Heart right ventricle (tissue), 16 donors: ENCODE measurements at regions not wholly inside any gene's neighbourhood (a gene's known extent, or its start where the extent isn't known, plus 50 kb on each side); places are given as distances from the start of the nearest gene placed in this dataset.

Source experiments
- ATAC-seq, 8 donors: fragments of 200-7000 bp; cut with Tn5 transposase; one replicate each; pipeline ENCODE4 v1.9.1; 2020; ENCODE audit warnings: mild to moderate bottlenecking in 8 of 8, moderate library complexity in 8 of 8, moderate number of reproducible peaks in 1 of 8
- DNase-seq, 2 donors: peaks; one replicate each; pipeline ENCODE4 v3.0.0-alpha.2; 2020
- H3K27ac ChIP-seq, 10 donors: fragments of 200-600 bp; sonication (generic) in 2 of 10; one replicate each; pipeline versions ENCODE4 v1.5.0 to v1.8.0; 2020 to 2022; ENCODE audit warnings: mild to moderate bottlenecking in 3 of 10
- H3K27me3 ChIP-seq, 7 donors: fragments of 200-600 bp; one replicate each; pipeline ENCODE4 v1.8.0; 2021 to 2022; ENCODE audit warnings: mild to moderate bottlenecking in 2 of 7
- H3K36me3 ChIP-seq, 9 donors: fragments of 200-600 bp; sonication (generic) in 1 of 9; one replicate each; pipeline versions ENCODE4 v1.5.0 to v1.8.0; 2020 to 2022; ENCODE audit warnings: mild to moderate bottlenecking in 2 of 9
- H3K4me1 ChIP-seq, 9 donors: fragments of 200-600 bp; sonication (generic) in 1 of 9; one replicate each; pipeline versions ENCODE4 v1.5.0 to v1.8.0; 2020 to 2022; ENCODE audit warnings: mild to moderate bottlenecking in 4 of 9
- H3K4me3 ChIP-seq, 10 donors: fragments of 200-600 bp; sonication (generic) in 2 of 10; one replicate each; pipeline versions ENCODE4 v1.5.0 to v1.8.0; 2020 to 2022; ENCODE audit warnings: mild to moderate bottlenecking in 7 of 10, moderate library complexity in 2 of 10
- H3K9me3 ChIP-seq, 11 donors: fragments of 200-600 bp in 10 of 11; sonication (generic) in 2 of 11; one replicate each; pipeline versions ENCODE4 v1.5.0 to v1.8.0; 2013 to 2022; ENCODE audit warnings: mild to moderate bottlenecking in 2 of 11, control low read depth in 1 of 11, moderate library complexity in 1 of 11
- WGBS, 2 donors: extraction: QIAGEN DNeasy Blood & Tissue Kit; methylation state at CpG; one replicate each; pipeline ENCODE4 v1.1.7; 2013; ENCODE audit warnings: inconsistent platforms in 1 of 2; 5-methylcytosine and 5-hydroxymethylcytosine counted together
- intact Hi-C, 10 donors: fragments of 100-400 bp; cut with DNase I; formaldehyde crosslinking; loops; one replicate each; pipeline versions ENCODE4 v1.11.1 to v1.14.2; 2022
- TF ChIP-seq, protein P1 (sequence below), 9 donors: fragments of 200-600 bp; sonication (generic) in 2 of 9; IDR thresholded peaks; one replicate each; pipeline versions ENCODE4 v1.5.0 to v1.8.0; 2021 to 2022; ENCODE audit warnings: antibody characterized with exemption in 9 of 9, mild to moderate bottlenecking in 5 of 9, moderate library complexity in 1 of 9
- donor health status: Arrhythmogenic right ventricular cardiomyopathy.
- donor health status: ischemic (EF 13 %, LVEDD 7.1; RV severe dilation, severe dysfunction).
- donor health status: healthy with polysubstance abuse.
- donor health status: DM: no; HTN: yes; CAD: no.
- donor health status: DM: no; HTN: no; CAD: no.
- donor health status: ischemic (EF 25% LVEDD 6.9; RV normal size, moderate dysfunction).
- donor health status: ischemic (EF 25% LVEDD 5.7; RV mildly dilated, moderate dysfunction).
- donor health status: healthy.
- donor health status: DM: yes; HTN: yes; CAD: no.
- donor health status: Ischemic cardiomyopathy.
- donor health status: ischemic (EF 35%, LVEDD 5.7; RV mildly dilated, moderate dysfunction).
- donor health status: nonischemic (EF 11% LVEDD 7.7; RV severe dilation, severe dysfunction).
- donor health status: DM: yes; HTN: yes; CAD: no.
- donor health status: PGD.
- donor health status: ischemic (EF 29% LVEDD 5.4; RV normal size, mild dysfunction).
- donor health status: nonischemic (EF 23%, LVEDD 6.1; RV moderate dilation, normal function).

- no peak for DNase-seq
- 52 to 56% methylated on average over 24 of the region's 24 CpGs for WGBS, 2 donors
Observed at GRCh38 chr17:79517827-79518584, 92.8 kb downstream of the RBFOX3 start.

GRCh38 chr17:79515646-79516571 is 94.9 kb downstream of the RBFOX3 start:
- Histone ChIP-seq H3K9me3 (peaks cover 0 to 7% (median 0%) of the 10 kb centered on the region in 11 donors), H3K4me3 (no peak overlapping the region), H3K27ac (no peak overlapping the region), H3K27me3 (peaks cover 0 to 60% (median 47%) of the 10 kb centered on the region in 7 donors), H3K36me3 (no peaks in the 10 kb centered on the region), H3K4me1 (no peaks in the 10 kb centered on the region)
- ATAC-seq, result no peak
- DNase-seq, result no peak
- TF ChIP-seq, protein P1, sequence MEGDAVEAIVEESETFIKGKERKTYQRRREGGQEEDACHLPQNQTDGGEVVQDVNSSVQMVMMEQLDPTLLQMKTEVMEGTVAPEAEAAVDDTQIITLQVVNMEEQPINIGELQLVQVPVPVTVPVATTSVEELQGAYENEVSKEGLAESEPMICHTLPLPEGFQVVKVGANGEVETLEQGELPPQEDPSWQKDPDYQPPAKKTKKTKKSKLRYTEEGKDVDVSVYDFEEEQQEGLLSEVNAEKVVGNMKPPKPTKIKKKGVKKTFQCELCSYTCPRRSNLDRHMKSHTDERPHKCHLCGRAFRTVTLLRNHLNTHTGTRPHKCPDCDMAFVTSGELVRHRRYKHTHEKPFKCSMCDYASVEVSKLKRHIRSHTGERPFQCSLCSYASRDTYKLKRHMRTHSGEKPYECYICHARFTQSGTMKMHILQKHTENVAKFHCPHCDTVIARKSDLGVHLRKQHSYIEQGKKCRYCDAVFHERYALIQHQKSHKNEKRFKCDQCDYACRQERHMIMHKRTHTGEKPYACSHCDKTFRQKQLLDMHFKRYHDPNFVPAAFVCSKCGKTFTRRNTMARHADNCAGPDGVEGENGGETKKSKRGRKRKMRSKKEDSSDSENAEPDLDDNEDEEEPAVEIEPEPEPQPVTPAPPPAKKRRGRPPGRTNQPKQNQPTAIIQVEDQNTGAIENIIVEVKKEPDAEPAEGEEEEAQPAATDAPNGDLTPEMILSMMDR (IDR thresholded peaks at IDR 0.05), result no peak
- intact Hi-C loops, result no loop called here
- WGBS, 2 donors, result 68 to 69% methylated on average over 21 of the region's 21 CpGs

More at GRCh38 chr17:79517827-79518584, 92.8 kb downstream of the RBFOX3 start:
- Histone ChIP-seq H3K9me3 (peaks cover 0 to 2% (median 0%) of the 10 kb centered on the region in 11 donors), H3K36me3 (no peaks in the 10 kb centered on the region), H3K4me3 (no peak overlapping the region), H3K27me3 (peaks cover 0 to 80% (median 58%) of the 10 kb centered on the region in 7 donors), H3K4me1 (no peaks in the 10 kb centered on the region), H3K27ac (no peak overlapping the region)
- TF ChIP-seq, protein P1 (IDR thresholded peaks at IDR 0.05), result no peak
- intact Hi-C loops, result no loop called here
- no peak for ATAC-seq

DNA sequence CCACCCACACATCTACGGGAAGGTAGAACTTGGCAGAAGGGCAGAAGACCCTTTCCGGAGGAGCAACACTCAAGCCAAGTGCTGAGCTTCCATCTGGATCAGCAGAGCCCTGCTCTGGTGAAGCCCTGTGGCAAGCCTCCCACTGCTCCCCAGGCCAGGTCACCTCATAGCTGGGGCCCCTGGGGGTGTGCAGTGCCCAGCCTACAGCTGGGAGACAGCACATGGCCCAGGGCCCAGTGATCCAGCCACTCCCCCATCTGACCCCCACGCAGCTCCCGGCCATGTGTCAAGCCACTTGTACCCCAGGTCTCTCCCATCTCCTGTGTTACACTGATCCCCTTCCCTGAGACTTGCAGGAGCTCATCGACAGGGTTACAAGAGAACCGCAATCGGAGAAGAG is 95.7 kb downstream of the RBFOX3 start:
- WGBS, 2 donors, result 85 to 94% methylated on average over 7 of the region's 7 CpGs
- DNase-seq, result no peak
- no peak overlapping the region for H3K27ac ChIP-seq
- no peak overlapping the region for H3K4me3 ChIP-seq
- TF ChIP-seq, protein P1 (IDR thresholded peaks at IDR 0.05), result no peak
- intact Hi-C loops, result no loop called here
- H3K36me3 ChIP-seq, result no peaks in the 10 kb centered on the region
- no peaks in the 10 kb centered on the region for H3K4me1 ChIP-seq
- H3K27me3 ChIP-seq, result peaks cover 0 to 52% (median 42%) of the 10 kb centered on the region in 7 donors
- H3K9me3 ChIP-seq, result peaks cover 0 to 7% (median 0%) of the 10 kb centered on the region in 11 donors
- ATAC-seq, result no peak

DNA sequence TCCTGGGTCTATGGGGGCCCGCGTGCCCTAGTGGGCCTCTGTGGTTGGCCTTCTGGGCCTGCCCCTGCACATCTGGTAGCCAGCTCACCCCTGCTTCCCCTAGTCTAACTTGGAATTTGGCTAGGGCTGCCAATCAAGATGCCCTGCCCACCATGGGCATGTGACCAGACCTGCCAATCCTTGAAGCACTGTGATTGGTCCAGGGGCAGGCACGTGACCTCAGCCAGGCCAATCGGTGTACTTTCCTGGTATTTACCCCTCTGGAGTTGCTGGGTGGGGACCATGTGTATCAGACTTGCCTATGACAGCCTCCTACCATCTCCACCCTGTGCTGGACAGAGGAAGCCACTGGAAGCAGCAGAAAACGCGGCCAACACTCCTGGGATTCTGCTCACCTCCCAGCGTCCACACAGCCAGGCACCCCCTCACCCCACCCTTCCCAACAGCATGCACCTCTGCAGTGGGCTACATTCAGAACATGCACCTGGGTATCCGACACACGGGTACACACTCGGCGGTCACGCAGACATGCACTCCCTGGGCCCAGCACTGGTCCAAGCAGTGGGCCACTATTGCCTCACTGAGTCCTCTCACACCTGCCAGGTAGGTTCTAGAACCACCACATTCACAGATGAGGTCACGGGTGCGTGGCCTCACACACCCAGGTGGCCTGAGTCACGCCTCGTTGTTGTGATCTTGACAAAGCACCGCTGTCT is 96.9 kb downstream of the RBFOX3 start:
- intact Hi-C loops, result no loop called here
- TF ChIP-seq, protein P1 (IDR thresholded peaks at IDR 0.05), result no peak
- no peak for ATAC-seq
- H3K27me3 ChIP-seq, result peaks cover 0 to 51% (median 32%) of the 10 kb centered on the region in 7 donors
- no peak for DNase-seq
- no peak overlapping the region for H3K4me3 ChIP-seq
- 94% methylated on average over 17 of the region's 17 CpGs for WGBS, 2 donors
- H3K36me3 ChIP-seq, result no peaks in the 10 kb centered on the region
- no peak overlapping the region for H3K27ac ChIP-seq
- H3K4me1 ChIP-seq, result no peaks in the 10 kb centered on the region
- H3K9me3 ChIP-seq, result peaks cover 0 to 7% (median 0%) of the 10 kb centered on the region in 11 donors
